Adrenal gland (tissue), 5 donors: ENCODE measurements at regions not wholly inside any gene's neighbourhood (a gene's known extent, or its start where the extent isn't known, plus 50 kb on each side); places are given as distances from the start of the nearest gene placed in this dataset.

Source experiments
- POLR2A ChIP-seq, 2 donors: fragments of 450-650 bp; IDR thresholded peaks; one replicate each; pipeline ENCODE4 v1.6.1; 2017; ENCODE audit warnings: antibody characterized with exemption in 2 of 2, mild to moderate bottlenecking in 2 of 2, moderate library complexity in 1 of 2
- TF ChIP-seq, protein P1 (sequence below), 6 experiments: fragments of 450-650 bp in 4 of 6; fragments of 200-600 bp in 2 of 6; sonication (generic) in 1 of 6; IDR thresholded peaks; 1 replicate in 5 of 6; 2 replicates in 1 of 6; pipeline versions ENCODE4 v1.5.1 to v1.8.0; 2016 to 2021; ENCODE audit warnings: antibody characterized with exemption in 6 of 6, mild to moderate bottlenecking in 2 of 6, moderate library complexity in 1 of 6
- donor health status: DM: no; HTN: no; CAD: no.

DNA sequence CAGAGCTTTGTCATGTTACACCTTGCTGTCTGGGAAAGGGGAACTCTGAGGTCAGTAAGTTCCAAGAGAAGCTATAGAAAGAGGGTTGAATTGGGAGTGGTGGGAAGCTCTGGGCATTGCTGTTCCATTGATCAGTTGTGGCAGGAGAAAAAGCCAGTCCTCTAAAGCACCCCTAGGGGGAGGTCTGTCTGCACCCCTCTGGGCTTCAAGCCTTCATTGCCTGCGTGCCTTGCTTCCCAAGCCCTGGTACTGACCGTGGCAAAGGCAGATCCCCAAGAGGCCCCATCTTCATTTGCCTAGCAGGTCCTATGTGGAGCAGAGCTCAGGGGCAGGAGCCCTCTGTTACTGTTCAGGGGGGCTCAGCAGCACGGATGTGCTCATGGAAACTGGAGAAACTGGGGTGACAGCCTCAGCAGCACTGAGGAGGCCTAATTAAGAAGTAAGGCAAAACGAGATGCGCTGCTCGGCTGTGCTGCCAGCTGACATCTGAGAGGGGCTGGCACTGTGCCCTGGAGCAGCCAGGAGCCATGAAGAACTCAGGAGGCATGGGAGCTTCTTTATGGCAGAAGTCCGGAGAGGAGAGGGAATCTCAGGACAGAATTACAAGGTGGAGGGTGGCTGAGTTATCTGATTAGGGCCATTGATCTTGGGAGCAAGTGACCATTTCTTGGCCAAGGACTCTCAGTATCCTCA is 270.9 kb downstream of the RPLP1 start:
- TF ChIP-seq, protein P1, sequence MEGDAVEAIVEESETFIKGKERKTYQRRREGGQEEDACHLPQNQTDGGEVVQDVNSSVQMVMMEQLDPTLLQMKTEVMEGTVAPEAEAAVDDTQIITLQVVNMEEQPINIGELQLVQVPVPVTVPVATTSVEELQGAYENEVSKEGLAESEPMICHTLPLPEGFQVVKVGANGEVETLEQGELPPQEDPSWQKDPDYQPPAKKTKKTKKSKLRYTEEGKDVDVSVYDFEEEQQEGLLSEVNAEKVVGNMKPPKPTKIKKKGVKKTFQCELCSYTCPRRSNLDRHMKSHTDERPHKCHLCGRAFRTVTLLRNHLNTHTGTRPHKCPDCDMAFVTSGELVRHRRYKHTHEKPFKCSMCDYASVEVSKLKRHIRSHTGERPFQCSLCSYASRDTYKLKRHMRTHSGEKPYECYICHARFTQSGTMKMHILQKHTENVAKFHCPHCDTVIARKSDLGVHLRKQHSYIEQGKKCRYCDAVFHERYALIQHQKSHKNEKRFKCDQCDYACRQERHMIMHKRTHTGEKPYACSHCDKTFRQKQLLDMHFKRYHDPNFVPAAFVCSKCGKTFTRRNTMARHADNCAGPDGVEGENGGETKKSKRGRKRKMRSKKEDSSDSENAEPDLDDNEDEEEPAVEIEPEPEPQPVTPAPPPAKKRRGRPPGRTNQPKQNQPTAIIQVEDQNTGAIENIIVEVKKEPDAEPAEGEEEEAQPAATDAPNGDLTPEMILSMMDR (IDR thresholded peaks at IDR 0.05) = no peak
- no peak for TF ChIP-seq POLR2A (IDR thresholded peaks at IDR 0.05)
